HTERT RPE-1 (cell line): ENCODE measurements at regions not wholly inside any gene's neighbourhood (a gene's known extent, or its start where the extent isn't known, plus 50 kb on each side); places are given as distances from the start of the nearest gene placed in this dataset.

Experiments used
- in situ Hi-C: fragments of 300-500 bp; cut with MboI; formaldehyde crosslinking; loops from 4 replicates; pipeline ENCODE4 v1.14.3; 2020; ENCODE audit warnings: low sequenced_read_pairs

DNA sequence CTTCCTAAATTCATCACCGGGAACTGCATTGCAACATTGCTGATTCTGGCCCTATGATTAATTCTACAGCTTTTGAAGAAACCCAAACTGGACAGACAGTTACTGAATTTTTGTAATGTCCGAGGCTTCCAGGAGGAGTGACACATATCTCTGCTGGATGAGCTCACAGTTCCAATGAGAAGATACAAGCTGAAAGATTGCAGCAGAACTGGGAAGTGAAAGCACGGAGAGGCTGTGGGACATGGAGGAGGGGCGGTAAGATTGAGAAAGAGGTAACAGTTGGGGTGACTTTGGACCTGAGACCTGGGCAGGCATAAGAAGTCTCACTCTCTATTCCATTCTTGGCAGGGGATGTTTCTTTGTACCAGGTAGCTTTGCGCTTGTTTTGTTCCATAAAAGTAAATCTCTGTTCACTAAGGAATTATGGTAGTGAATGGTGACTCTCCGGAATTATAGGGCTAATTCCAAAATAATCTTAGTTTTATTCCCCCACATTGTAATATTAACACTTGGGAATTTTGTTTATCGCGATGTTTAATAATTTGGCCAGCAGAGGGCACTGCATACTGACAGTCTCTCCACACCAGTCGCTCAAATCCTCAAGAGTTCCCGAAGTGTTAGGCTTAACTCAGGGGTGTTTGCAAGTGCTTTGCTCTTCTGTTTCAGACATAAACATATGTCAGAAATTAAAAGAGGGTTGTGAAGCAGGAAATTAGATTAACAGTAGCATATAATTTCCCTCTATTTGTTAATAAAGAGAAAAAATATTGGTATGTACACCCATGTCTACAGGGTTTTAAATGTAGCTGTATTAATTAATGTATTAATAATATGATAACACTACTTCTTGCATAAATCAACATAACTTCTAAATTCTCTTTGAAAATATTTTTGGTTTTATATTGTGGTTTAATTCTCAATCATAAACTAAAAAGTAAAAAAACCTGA is 201.4 kb downstream of the SOCS6 start:
- in situ Hi-C loops, result no loop called here

DNA sequence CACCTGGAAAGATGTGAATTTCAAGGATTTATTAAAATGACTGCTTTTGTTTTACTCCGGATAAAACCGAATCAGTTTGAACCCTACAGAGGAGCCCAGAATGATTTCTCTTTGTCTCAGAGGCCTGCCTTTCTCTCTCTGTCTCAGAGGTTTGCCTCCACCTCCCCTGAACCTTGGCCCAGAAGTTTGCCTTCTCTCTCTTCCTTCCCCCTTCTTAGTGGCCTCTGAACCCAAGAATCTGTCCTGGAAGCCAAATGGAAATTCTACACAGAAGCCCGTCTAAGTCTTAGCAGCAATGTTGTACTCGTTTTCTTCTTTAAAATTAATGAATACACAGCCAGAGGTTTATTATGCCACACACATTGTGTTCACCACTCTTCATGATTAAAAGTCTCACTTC is 200.7 kb downstream of the SOCS6 start:
- in situ Hi-C loops, result no loop called here

DNA sequence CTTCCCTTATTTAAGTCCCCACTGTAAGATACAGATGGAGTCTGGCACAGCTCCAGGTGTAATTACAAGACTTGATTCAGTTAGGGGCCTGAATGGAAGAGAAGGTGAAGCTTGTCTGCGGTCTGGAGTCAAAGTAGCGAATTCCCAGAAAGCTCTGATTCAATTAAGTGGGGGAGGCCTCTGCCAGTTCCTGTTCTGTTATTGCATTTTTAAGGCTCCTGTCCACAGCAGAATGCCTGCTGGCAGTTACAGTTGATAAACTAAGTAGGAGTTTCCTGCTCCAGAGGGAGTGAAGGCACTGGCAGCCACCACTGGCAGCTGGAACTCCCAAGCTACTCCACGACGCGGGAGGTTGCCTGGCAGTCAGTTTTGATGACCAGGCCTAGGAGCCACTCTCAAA is 181.1 kb downstream of the SOCS6 start:
- in situ Hi-C loops, result no loop called here

DNA sequence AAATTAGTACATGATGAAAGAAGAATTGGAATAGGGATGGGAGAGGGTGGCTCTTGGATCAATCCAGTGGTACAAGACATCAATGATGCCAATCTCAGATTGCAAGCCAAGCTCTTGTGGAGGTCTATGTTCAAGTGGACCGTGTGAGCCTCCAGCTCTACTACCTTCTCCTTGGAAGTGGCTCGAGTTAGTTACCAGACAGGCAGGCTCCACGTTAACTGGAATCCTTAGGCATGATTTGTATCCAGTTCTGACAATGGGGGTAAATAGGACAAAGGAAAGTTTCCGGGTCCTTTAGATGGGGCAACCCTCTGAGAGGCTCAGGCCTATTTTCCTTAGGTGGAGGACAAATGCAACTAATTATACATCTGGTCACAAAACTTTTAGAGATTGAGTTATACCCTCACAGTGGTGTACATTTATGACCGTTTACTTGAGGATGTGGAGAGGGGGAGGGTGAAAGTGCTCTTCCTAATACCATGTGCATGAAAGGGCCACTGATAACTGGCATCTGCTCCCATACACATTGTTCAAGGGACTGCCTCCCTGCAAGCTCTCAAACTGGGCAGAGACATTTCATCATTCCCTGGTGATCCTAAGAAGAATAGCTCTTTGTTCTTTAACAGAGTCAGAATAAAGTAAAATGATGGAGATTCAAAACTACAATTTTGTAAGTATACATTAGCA is 180.2 kb downstream of the SOCS6 start:
- in situ Hi-C loops, result no loop called here

DNA sequence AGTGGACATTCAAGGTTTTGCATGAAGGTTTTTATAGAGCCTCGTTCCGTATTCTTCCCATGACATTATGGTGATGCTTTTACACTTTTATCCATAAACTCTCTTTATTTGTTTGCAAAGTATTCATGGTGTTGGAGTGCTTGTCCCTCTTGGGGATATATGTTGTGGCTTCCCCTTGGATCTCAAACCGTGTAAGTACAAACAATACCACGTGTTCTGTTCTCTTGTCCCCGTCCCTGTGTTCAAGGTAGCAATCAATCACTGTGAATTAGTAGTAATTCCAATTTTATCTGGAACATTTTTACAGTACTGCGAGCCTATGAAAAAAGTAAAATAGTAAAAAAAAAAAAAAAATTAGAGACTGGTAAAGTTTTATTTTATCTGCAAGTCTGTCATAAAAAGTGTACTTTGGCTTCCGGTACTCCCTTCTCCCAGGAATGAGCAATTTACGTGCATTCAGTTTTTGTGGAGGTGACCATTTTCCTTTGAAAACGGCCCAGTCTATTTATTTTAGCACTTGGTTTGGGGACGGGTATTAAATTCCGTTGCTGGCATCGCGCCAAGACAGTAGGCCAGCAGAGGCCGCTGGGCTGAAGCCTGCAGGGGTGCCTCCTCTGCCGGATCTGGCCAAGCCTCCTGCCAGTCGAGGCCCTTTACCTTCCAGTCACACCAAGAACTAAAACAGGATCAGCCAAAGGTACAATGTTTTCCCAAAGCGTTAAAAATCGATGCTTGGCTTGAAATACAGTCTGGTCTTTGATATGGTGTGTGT is 175.7 kb downstream of the SOCS6 start:
- in situ Hi-C loops, result no loop called here

DNA sequence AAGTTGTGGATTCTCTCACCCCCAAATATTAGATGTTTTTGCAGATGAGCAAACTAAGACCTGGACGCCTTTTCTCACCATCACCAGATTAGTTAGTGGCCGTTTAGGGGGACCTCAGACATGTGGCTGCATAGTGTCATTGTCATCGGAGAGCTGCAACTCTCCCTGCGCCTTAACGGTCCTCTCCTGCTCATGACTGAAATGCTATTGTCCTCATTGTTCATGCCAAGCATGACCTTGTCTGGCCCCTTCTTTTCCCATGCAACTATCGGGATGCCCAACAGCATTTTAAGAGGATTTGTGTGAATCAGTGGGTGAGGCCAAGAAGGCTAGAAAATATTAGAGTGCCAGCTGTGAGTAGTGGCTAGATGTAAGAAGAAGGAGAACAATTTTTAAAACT is 174.2 kb downstream of the SOCS6 start:
- in situ Hi-C loops, result no loop called here

DNA sequence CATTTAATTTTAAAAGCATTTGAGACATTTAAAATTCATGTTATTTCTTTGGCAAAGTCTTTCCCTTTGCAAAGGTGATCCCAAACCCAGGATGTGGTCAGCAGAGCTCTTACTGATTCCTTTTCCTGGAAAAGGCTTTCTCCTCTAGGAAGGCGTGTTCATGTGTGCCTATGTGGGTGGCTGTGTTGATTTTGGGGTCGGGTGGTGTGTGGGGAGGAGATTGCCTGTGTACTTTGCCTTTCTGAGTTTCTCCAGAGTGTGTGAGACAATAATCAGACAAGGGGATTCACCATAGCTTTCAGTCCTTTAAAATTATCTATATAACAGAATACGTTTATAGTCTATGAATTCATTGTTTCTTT is 173.2 kb downstream of the SOCS6 start:
- in situ Hi-C loops, result no loop called here

DNA sequence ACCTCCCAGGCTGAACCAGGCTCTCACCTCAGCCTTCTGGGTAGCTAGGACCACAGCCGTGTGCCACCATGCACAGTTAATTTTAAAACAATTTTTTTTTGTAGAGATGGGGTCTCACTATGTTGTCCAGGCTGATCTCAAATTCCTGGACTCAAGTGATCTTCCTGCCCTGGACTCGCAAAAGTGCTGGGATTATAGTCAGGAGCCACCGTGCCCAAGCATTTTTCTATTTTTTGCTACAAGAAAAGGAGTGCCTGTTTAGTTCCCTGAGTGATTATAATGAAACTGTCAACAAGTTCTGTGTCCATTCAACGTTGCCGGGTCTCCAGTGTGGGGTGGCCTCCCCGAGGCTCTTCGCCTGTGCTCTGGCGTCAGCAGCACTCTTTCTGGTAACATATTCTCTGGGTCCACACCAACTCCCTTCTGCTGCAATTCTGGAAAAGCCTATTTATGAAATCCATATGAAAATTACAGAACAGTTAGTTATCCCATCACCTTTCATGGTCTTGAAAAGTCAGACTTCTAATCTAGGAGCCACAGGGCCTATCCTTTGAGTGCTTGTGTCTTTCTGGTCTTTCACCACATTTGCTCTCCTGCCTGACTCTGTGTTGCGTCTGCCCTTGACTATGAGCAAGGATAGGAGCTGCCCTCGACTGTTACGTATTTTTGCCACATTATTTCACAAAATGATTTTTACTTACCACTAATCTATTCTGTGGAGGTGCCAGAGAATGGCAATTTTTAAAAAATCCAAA is 172.7 kb downstream of the SOCS6 start:
- in situ Hi-C loops, result no loop called here

DNA sequence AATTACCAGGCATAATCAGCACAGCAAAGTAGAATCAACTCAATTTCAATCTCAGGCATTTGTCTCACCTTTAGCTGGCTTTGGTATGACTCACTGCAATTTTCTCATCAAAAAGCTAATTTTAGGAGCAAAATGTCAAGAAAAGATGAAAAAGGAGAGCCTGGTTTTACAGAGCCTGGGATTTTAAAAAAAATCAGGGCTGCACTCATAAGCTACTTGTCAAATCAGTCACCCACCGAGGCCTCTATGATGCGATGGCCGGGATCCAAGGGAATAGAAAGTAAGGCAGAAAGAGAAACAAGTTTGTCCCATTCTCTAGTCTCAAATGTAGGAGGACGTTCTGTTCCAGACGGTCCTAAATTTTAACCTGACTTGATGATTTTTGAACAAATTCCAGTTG is 170.9 kb downstream of the SOCS6 start:
- in situ Hi-C loops, result no loop called here

DNA sequence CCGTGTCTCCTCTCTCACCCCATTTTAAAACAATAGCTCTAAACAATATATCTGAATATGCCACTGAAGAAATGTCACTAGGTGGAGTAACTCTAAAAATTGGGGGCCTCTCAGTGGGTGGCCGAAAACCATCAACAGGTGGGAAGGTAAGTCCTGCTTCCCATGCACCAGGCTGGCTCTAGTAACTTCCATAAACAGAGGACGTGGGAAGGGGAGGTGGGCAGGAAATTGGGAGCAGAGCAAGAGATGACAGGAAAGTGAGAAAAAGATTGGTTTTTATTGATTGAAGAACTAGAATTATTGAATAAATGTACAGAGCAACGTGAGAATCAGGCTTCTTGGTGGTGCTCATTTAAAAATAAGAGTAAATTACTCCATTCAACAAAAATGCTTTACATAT is 170.4 kb downstream of the SOCS6 start:
- in situ Hi-C loops, result no loop called here

DNA sequence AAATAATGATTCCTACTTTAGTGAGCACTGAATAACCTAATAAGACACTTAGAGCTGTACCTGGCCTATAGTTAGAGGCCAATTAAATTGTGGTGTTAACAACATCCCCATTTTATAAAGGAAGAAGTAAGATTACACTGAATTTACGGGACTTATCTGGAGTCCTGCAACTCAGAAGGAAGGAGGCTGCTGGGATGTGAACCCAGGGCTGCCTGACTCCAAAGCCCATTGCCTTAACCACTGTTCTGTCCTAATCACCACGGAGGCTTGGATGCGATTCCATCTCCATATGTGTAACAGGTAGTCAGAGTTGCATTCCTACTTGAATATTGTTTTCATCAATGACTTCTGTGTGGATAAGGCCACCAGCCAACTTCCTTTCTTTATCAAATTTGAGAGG is 168.9 kb downstream of the SOCS6 start:
- in situ Hi-C loops, result no loop called here

DNA sequence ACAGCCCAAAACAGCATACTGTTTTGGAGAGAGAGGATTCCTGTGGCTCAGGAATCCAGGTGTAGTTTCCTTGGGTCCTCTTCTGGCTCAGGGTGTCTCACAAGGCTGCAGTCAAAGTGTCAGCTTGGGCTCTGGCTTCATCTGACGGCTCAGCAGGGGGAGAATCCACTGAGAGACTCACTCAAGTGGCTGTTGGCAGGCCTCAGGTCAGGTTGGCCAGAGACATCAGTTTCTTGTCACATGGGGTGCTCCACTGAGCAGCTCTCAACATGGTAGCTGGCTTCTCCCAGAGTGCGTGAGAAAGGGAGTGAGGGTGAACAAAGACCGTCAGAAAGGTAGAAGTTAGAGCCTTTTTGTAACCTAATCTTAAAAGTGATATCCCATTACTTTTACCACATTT is 168.4 kb downstream of the SOCS6 start:
- in situ Hi-C loops, result no loop called here

DNA sequence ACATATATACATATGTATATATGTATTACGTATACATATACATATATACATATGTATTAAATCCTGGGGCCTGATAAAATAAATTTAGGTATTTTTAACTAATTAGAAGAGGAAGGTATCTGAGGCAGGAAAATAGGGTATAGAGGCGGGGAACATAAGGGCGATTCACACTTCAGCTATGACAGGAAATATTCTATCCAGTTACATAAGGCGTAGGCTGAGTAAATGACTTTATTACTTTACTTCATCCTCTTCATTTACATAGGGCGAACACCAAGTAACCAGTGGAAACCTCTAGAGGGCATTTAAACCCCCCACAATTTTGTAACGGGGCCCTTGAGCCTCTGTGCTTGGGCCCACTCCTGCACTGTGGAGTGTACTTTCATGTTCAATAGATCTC is 167.5 kb downstream of the SOCS6 start:
- in situ Hi-C loops, result no loop called here

DNA sequence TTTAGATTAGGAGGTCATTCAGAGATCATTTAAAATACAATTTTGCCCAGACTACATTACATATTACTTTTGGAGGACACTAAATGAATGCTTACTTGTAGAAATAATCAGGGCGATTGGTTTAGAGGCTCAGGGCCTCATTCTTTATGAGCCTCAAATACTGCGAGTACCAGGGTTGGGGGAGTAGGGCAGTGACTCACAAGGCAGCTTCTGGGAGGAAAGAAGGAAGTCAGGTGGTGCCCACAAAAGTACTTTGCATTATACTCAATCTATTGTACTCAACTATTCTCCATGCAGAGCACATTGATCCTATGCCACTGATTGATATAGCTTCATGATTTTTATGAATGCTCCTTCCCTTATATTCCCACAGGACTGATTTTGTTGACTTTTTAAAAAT is 166.9 kb downstream of the SOCS6 start:
- in situ Hi-C loops, result no loop called here

DNA sequence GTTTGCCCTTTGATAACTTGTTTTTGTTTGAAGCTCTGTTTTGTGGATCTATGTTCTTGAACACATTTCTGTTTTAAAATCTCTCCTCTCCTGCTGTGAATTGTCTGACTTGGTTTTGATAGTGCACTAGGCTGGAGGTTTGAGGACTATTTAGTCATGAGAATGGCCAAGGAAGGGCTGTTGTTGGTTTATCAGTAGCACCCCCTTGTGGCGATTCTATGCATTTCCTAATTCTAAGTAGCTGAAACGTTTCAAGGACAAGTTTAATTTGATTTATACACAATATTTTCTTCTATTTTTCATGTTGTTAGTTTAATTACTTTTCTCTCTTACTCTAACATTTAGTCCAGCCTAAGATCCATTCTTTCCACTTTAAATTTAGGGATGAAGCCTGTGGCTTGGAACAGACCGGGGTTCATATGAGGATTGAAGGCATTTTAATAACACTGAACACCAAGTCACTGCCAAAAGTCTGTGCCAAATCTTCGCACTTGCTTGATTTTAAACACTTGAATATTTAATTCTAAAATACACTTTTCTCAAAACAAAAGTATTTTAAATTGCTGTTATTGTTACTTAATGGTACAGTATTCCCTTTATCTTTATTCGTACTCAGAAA is 166.0 kb downstream of the SOCS6 start:
- in situ Hi-C loops, result no loop called here

DNA sequence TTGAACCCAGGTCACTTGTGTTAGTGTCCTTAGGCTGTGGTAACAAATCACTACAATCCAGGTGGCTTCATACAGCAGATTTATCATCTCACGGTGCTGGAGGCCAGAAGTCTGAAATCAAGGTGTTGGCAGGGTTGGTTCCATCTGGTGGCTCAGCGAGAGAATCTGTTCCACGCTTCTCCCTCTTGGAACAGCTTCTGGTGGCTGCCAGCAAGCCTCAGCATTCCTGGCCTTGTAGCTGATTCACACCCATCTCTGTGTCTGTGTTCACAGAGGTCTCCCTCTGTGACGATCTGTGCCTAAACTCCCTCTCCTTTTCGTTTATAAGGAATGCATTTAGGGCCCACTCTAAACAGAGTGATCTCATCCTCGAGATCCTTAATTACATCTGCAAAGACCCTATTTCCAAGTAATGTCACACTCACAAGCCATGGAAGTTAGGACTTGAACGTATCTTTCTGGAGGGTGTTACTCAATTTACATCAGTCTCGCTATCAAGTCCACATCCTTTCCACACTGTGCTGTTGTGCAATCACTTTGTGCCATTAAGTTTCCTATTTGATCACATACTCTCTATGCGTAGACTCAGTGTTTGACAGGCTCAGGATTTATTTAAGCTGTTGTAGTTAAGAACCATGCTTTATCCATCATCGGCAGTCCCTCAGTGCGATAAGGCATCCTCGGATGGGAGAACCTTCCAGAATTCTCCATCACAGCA is 164.4 kb downstream of the SOCS6 start:
- in situ Hi-C loops, result no loop called here

DNA sequence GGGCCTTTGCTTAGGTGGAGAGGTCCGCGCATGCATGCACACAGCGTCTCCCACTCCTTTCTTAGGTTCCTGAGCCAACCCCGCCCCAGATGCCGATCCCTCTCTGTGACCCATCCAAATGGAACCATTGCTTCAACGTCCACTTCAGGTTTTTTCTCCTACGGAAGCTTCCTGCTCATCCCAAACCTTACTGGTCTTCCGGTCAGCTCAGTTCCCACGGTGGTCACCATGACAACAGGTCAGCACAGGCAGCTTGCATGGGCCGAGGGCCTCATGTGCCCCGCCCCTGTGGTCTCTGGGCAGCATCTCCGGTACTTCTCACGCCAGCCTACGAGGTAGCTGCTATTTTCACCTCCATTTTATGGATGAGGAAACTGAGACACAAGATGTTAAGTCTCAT is 163.7 kb downstream of the SOCS6 start:
- in situ Hi-C loops, result no loop called here

DNA sequence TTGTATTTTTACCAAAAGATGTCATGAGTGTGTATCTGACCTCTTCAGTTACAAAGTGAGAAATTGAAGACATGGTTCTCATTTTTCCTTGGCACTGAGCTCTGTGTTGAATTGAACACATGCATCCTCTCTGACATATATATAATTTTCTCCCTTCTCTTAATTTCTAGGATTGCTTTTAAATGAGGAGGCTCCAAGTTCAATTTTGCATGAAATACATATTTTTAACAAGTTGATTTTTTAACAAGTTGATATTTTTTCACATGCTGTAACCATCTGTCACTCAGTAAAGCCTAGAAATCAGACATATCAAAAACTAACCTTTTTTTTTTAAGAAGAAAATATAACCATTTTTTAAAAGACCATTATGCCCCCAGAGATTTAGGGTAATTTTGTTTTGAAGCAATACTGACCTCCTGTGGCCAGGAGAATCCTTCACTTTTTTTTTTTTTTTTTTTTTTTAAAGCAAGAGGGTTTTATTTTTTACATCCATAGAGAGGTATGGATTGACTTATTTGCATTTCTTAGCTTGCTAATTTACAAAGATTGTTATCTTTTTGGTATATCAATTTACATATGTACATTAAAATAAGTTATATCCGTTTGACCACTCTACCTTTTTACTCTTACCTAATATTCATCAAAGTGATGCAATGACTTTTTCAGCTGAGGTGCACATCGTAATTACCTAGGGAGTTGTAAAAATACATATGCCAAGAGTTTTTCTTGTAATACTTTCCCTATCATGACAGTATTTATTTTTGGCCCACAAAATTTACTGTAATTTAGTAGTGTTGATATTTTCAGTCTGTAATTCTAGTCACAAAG is 161.8 kb downstream of the SOCS6 start:
- in situ Hi-C loops, result no loop called here

DNA sequence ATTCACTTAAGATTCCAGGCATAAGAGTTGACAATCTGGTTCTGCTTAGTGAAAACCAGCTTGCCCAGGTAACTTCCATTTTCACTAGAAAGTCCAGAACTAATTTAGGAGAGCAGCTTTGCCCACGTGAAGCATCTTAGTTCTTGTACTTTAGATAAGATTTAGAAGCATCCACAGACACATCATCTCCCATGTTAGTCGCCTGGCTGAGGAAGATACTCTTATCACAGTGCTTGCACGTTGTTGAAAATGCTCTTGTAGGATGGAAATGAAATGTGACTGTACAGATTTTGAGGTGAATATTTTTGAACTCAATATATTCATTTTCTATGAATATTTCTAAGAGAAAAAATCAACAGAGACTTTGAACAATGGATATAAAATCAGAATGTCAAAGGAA is 159.7 kb downstream of the SOCS6 start:
- in situ Hi-C loops, result loop anchor here (25.0 kb wide), 1 partner anchor 261 kb away; no protein-coding TSS in a partner anchor
